HEK293 (cell line): ENCODE measurements at regions not wholly inside any gene's neighbourhood (a gene's known extent, or its start where the extent isn't known, plus 50 kb on each side); places are given as distances from the start of the nearest gene placed in this dataset.

ENCODE experiments used
- BCL11A ChIP-seq: fragments of 450-650 bp; formaldehyde crosslinking; IDR thresholded peaks from 2 replicates; pipeline ENCODE4 v1.5.1; 2016; ENCODE audit warnings: low read depth, missing biosample characterization, missing genetic modification characterization
- TF ChIP-seq, protein P1 (sequence below): fragments of 450-650 bp; formaldehyde crosslinking; IDR thresholded peaks from 2 replicates; pipeline ENCODE4 v1.5.1; 2016; ENCODE audit warnings: missing biosample characterization, missing genetic modification characterization

DNA sequence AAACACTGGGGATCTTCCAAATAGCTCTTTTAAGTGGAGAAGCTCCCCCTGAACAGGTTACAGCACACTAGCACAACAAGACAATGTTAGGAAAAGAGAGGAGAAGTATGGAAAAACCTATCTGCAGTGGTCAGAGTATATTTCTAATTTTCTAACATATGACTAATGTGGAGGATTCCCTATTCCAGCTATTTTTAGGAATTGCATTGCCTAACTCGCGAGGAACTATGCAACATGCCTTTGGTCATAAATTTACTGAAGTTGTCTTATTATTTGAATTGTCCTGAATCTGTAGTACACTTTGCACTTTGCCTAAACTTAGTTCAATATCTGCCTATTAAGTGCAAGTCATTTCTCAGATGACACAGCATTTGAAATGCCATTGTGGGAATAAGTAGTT is 381.4 kb downstream of the CCDC85A start:
- no peak for TF ChIP-seq BCL11A
- TF ChIP-seq, protein P1, sequence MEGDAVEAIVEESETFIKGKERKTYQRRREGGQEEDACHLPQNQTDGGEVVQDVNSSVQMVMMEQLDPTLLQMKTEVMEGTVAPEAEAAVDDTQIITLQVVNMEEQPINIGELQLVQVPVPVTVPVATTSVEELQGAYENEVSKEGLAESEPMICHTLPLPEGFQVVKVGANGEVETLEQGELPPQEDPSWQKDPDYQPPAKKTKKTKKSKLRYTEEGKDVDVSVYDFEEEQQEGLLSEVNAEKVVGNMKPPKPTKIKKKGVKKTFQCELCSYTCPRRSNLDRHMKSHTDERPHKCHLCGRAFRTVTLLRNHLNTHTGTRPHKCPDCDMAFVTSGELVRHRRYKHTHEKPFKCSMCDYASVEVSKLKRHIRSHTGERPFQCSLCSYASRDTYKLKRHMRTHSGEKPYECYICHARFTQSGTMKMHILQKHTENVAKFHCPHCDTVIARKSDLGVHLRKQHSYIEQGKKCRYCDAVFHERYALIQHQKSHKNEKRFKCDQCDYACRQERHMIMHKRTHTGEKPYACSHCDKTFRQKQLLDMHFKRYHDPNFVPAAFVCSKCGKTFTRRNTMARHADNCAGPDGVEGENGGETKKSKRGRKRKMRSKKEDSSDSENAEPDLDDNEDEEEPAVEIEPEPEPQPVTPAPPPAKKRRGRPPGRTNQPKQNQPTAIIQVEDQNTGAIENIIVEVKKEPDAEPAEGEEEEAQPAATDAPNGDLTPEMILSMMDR = no peak
